GM23248 (cell line): ENCODE measurements at regions not wholly inside any gene's neighbourhood (a gene's known extent, or its start where the extent isn't known, plus 50 kb on each side); places are given as distances from the start of the nearest gene placed in this dataset.

Source experiments
- DNase-seq: peaks from one replicate; pipeline ENCODE4 v3.0.0-alpha.2; 2015
- H2AFZ ChIP-seq: fragments of 200-600 bp; sonication (generic); 2 replicates; pipeline ENCODE4 v1.6.1; 2016; ENCODE audit warnings: antibody characterized with exemption
- H3F3A ChIP-seq: fragments of 200-600 bp; sonication (generic); 2 replicates; pipeline ENCODE4 v1.6.1; 2016; ENCODE audit warnings: mild to moderate bottlenecking, antibody characterized with exemption, mixed run types; ENCODE audit not compliant: insufficient read depth
- H3K27ac ChIP-seq: fragments of 200-600 bp; sonication (generic); 2 replicates; pipeline ENCODE4 v1.5.1; 2016; ENCODE audit warnings: mild to moderate bottlenecking
- H3K27me3 ChIP-seq: fragments of 200-600 bp; sonication (generic); replicated peaks from 2 replicates; pipeline ENCODE4 v1.6.1; 2016; ENCODE audit warnings: mild to moderate bottlenecking; ENCODE audit not compliant: insufficient read depth
- H3K36me3 ChIP-seq: fragments of 200-600 bp; sonication (generic); 2 replicates; pipeline ENCODE4 v1.6.1; 2016; ENCODE audit warnings: low read depth, mild to moderate bottlenecking
- H3K4me1 ChIP-seq: fragments of 200-600 bp; sonication (generic); 2 replicates; pipeline ENCODE4 v1.6.1; 2016; ENCODE audit warnings: mild to moderate bottlenecking; ENCODE audit not compliant: insufficient read depth
- H3K4me2 ChIP-seq: fragments of 200-600 bp; sonication (generic); one replicate; pipeline ENCODE4 v1.6.1; 2016; ENCODE audit warnings: mild to moderate bottlenecking; ENCODE audit not compliant: unreplicated experiment
- H3K4me3 ChIP-seq: fragments of 200-600 bp; sonication (generic); 2 replicates; pipeline ENCODE4 v1.5.1; 2016; ENCODE audit warnings: mild to moderate bottlenecking
- H3K79me2 ChIP-seq: fragments of 200-600 bp; sonication (generic); 2 replicates; pipeline ENCODE4 v1.6.1; 2016; ENCODE audit warnings: mild to moderate bottlenecking; ENCODE audit not compliant: insufficient read depth
- H3K9ac ChIP-seq: fragments of 200-600 bp; sonication (generic); 2 replicates; pipeline ENCODE4 v1.6.1; 2016; ENCODE audit warnings: mild to moderate bottlenecking
- H3K9me2 ChIP-seq: fragments of 200-600 bp; sonication (generic); 2 replicates; pipeline ENCODE4 v1.6.1; 2016; ENCODE audit warnings: mixed run types, mild to moderate bottlenecking, moderate library complexity; ENCODE audit not compliant: insufficient read depth
- H3K9me3 ChIP-seq: fragments of 200-600 bp; sonication (generic); one replicate; pipeline ENCODE4 v1.6.1; 2017; ENCODE audit warnings: low read depth
- H4K20me1 ChIP-seq: fragments of 200-600 bp; sonication (generic); 2 replicates; pipeline ENCODE4 v1.6.0; 2016; ENCODE audit not compliant: insufficient read depth
- EZH2 ChIP-seq: fragments of 200-600 bp; sonication (generic); IDR thresholded peaks from 2 replicates; pipeline ENCODE4 v1.6.1; 2018; ENCODE audit warnings: antibody characterized with exemption, mild to moderate bottlenecking; ENCODE audit not compliant: insufficient read depth, poor library complexity, severe bottlenecking
- EZH2phosphoT487 ChIP-seq: fragments of 200-600 bp; sonication (generic); IDR thresholded peaks from 2 replicates; pipeline ENCODE4 v1.6.1; 2018; ENCODE audit warnings: antibody characterized with exemption, moderate library complexity, mild to moderate bottlenecking, low read depth; ENCODE audit not compliant: insufficient read depth
- WGBS, 2 experiments: methylation state at CpG; one replicate each; pipeline ENCODE4 v1.1.6; 2015 to 2017; ENCODE audit warnings: low lambda C conversion rate in 2 of 2, low coverage in 1 of 2; ENCODE audit errors: missing lambda C conversion rate in 2 of 2; 5-methylcytosine and 5-hydroxymethylcytosine counted together
- in situ Hi-C: fragments of 300-500 bp; cut with MboI; formaldehyde crosslinking; loops from 2 replicates; pipeline ENCODE4 v1.15.0; 2020

- H2AFZ ChIP-seq = no peak overlapping the region
- H3K27me3 ChIP-seq = 0 out of 2 replicates have a peak, but pooled peaks cover 6% of the 10 kb centered on the region
- H4K20me1 ChIP-seq = no peaks in the 10 kb centered on the region
- WGBS, 2 experiments = 41 to 45% methylated on average over 3 of the region's 3 CpGs
- H3K4me1 ChIP-seq = no peaks in the 10 kb centered on the region
- H3K27ac ChIP-seq = no peak overlapping the region
- no peaks in the 10 kb centered on the region for H3K9me3 ChIP-seq
- no peak for TF ChIP-seq EZH2
- TF ChIP-seq EZH2phosphoT487 = no peak
- H3K9ac ChIP-seq = no peak overlapping the region
- in situ Hi-C loops = loop anchor here (25.0 kb wide), 1 partner anchor 1316 kb away; no protein-coding TSS in a partner anchor
- no peaks in the 10 kb centered on the region for H3K79me2 ChIP-seq
- no peaks in the 10 kb centered on the region for H3F3A ChIP-seq
- no peak overlapping the region for H3K4me2 ChIP-seq
- peak; percentile 60 for DNase-seq
- no peak overlapping the region for H3K4me3 ChIP-seq
- H3K9me2 ChIP-seq = no peaks in the 10 kb centered on the region
- H3K36me3 ChIP-seq = no peaks in the 10 kb centered on the region
Measured at GRCh38 chr2:34096562-34097171, 497.6 kb upstream of the FAM98A start.

- no peak overlapping the region for H3K27ac ChIP-seq
- H3K36me3 ChIP-seq = no peaks in the 10 kb centered on the region
- H3K4me3 ChIP-seq = no peak overlapping the region
- H3K9me2 ChIP-seq = no peaks in the 10 kb centered on the region
- H3K79me2 ChIP-seq = no peaks in the 10 kb centered on the region
- H3K9ac ChIP-seq = no peak overlapping the region
- no peak for DNase-seq
- H3K4me1 ChIP-seq = no peaks in the 10 kb centered on the region
- no peaks in the 10 kb centered on the region for H3K27me3 ChIP-seq
- no peaks in the 10 kb centered on the region for H4K20me1 ChIP-seq
- no peaks in the 10 kb centered on the region for H3K9me3 ChIP-seq
- in situ Hi-C loops = loop anchor here (25.0 kb wide), 1 partner anchor 1319 kb away; no protein-coding TSS in a partner anchor
- H2AFZ ChIP-seq = no peak overlapping the region
- no peak overlapping the region for H3K4me2 ChIP-seq
- TF ChIP-seq EZH2phosphoT487 = no peak
- TF ChIP-seq EZH2 = no peak
- 16 to 33% methylated on average over 3 of the region's 3 CpGs for WGBS, 2 experiments
- no peaks in the 10 kb centered on the region for H3F3A ChIP-seq
Measured at GRCh38 chr2:34093790-34094189, 494.7 kb upstream of the FAM98A start.

- H2AFZ ChIP-seq = no peak overlapping the region
- H3K9ac ChIP-seq = no peak overlapping the region
- no peaks in the 10 kb centered on the region for H3K9me2 ChIP-seq
- TF ChIP-seq EZH2phosphoT487 (no peak), EZH2 (no peak)
- in situ Hi-C loops = no loop called here
- H3K27ac ChIP-seq = no peak overlapping the region
- H3K4me3 ChIP-seq = no peak overlapping the region
- no peaks in the 10 kb centered on the region for H3K4me1 ChIP-seq
- no peaks in the 10 kb centered on the region for H3K27me3 ChIP-seq
- DNase-seq = no peak
- no peaks in the 10 kb centered on the region for H3F3A ChIP-seq
- no peaks in the 10 kb centered on the region for H3K79me2 ChIP-seq
- no peak overlapping the region for H3K4me2 ChIP-seq
- no peaks in the 10 kb centered on the region for H3K9me3 ChIP-seq
- H3K36me3 ChIP-seq = no peaks in the 10 kb centered on the region
- H4K20me1 ChIP-seq = no peaks in the 10 kb centered on the region
- 7 to 10% methylated on average over 2 of the region's 2 CpGs for WGBS, 2 experiments
Measured at GRCh38 chr2:34070196-34070595, 471.1 kb upstream of the FAM98A start.

GRCh38 chr2:34069604-34070003 lies 470.5 kb upstream of the FAM98A start:
- Histone ChIP-seq H3K27ac (no peak overlapping the region), H3K4me1 (no peaks in the 10 kb centered on the region), H3K27me3 (no peaks in the 10 kb centered on the region), H3K9me3 (no peaks in the 10 kb centered on the region), H3K79me2 (no peaks in the 10 kb centered on the region), H3K36me3 (no peaks in the 10 kb centered on the region), H2AFZ (no peak overlapping the region), H3K4me3 (no peak overlapping the region), H3F3A (no peaks in the 10 kb centered on the region), H4K20me1 (no peaks in the 10 kb centered on the region), H3K9ac (no peak overlapping the region), H3K9me2 (no peaks in the 10 kb centered on the region), H3K4me2 (no peak overlapping the region)
- no peak for DNase-seq
- no peak for TF ChIP-seq EZH2
- in situ Hi-C loops = no loop called here

GRCh38 chr2:34050413-34050812 lies 451.3 kb upstream of the FAM98A start:
- Histone ChIP-seq H4K20me1 (no peaks in the 10 kb centered on the region), H3K9me2 (0 out of 2 replicates have a peak, but pooled peaks cover 3% of the 10 kb centered on the region), H3K9ac (no peak overlapping the region), H3K27ac (no peak overlapping the region), H3K79me2 (no peaks in the 10 kb centered on the region), H3K27me3 (no peaks in the 10 kb centered on the region), H3K4me1 (no peaks in the 10 kb centered on the region), H3K4me3 (no peak overlapping the region), H3K4me2 (no peak overlapping the region), H3F3A (no peaks in the 10 kb centered on the region), H3K36me3 (no peaks in the 10 kb centered on the region), H3K9me3 (no peaks in the 10 kb centered on the region), H2AFZ (no peak overlapping the region)
- TF ChIP-seq EZH2 (no peak), EZH2phosphoT487 (no peak)
- DNase-seq = no peak
- in situ Hi-C loops = no loop called here
